Muscle of leg (tissue), 3 donors: ENCODE measurements at regions not wholly inside any gene's neighbourhood (a gene's known extent, or its start where the extent isn't known, plus 50 kb on each side); places are given as distances from the start of the nearest gene placed in this dataset.

Experiments
- DNase-seq: peaks from one replicate; pipeline ENCODE4 v3.0.0; 2013
- H3K27ac ChIP-seq: one replicate; pipeline ENCODE4 v1.5.1; 2013; ENCODE audit warnings: mild to moderate bottlenecking, low read length, control low read depth
- H3K27me3 ChIP-seq: one replicate; pipeline ENCODE4 v1.6.1; 2013; ENCODE audit warnings: low read length; ENCODE audit not compliant: control insufficient read depth, insufficient read depth
- H3K36me3 ChIP-seq: one replicate; pipeline ENCODE4 v1.6.1; 2013; ENCODE audit warnings: low read length; ENCODE audit not compliant: control insufficient read depth, insufficient read depth
- H3K4me1 ChIP-seq: one replicate; pipeline ENCODE4 v1.6.1; 2013; ENCODE audit warnings: low read length; ENCODE audit not compliant: control insufficient read depth, insufficient read depth
- H3K4me3 ChIP-seq: one replicate; pipeline ENCODE4 v1.5.1; 2013; ENCODE audit warnings: low read length, control low read depth
- H3K9me3 ChIP-seq: replicated peaks from 2 replicates; pipeline ENCODE4 v1.6.1; 2013; ENCODE audit warnings: low read depth, low read length; ENCODE audit not compliant: control insufficient read depth
- WGBS: methylation state at CpG from one replicate; pipeline ENCODE4 v1.1.5; 2013; ENCODE audit warnings: missing lambda C conversion rate; ENCODE audit not compliant: insufficient coverage; 5-methylcytosine and 5-hydroxymethylcytosine counted together

- Histone ChIP-seq H3K9me3 (no peaks in the 10 kb centered on the region), H3K4me1 (peaks cover 35% of the 10 kb centered on the region)
- DNase-seq = no peak
Measured at GRCh38 chr5:142427529-142427928, 102.7 kb upstream of the SPRY4 start.

GRCh38 chr5:142427015-142427364 lies 102.2 kb upstream of the SPRY4 start:
- H3K9me3 ChIP-seq = no peaks in the 10 kb centered on the region
- DNase-seq = peak; percentile 34
- peaks cover 30% of the 10 kb centered on the region for H3K4me1 ChIP-seq
- WGBS = 38% methylated on average over 2 of the region's 7 CpGs
- H3K27me3 ChIP-seq = no peaks in the 10 kb centered on the region
- H3K4me3 ChIP-seq = no peak overlapping the region
- no peaks in the 10 kb centered on the region for H3K36me3 ChIP-seq
- peak overlapping the region; percentile 88 for H3K27ac ChIP-seq

More at GRCh38 chr5:142427529-142427928, 102.7 kb upstream of the SPRY4 start:
- WGBS = 91% methylated on average over 5 of the region's 6 CpGs
- Histone ChIP-seq H3K27me3 (no peaks in the 10 kb centered on the region), H3K36me3 (no peaks in the 10 kb centered on the region), H3K4me3 (no peak overlapping the region), H3K27ac (no peak overlapping the region)

- Histone ChIP-seq H3K4me3 (no peak overlapping the region), H3K36me3 (no peaks in the 10 kb centered on the region), H3K4me1 (peaks cover 33% of the 10 kb centered on the region), H3K27ac (peak overlapping the region; percentile 88), H3K9me3 (no peaks in the 10 kb centered on the region), H3K27me3 (no peaks in the 10 kb centered on the region)
- WGBS = 40% methylated on average over 10 of the region's 17 CpGs
- DNase-seq = peak; percentile 73
Measured at GRCh38 chr5:142426129-142427014, 101.6 kb upstream of the SPRY4 start.

GRCh38 chr5:142425286-142426065 lies 100.7 kb upstream of the SPRY4 start:
- Histone ChIP-seq H3K27me3 (no peaks in the 10 kb centered on the region), H3K4me1 (peaks cover 38% of the 10 kb centered on the region), H3K27ac (peak overlapping the region; percentile 88), H3K36me3 (no peaks in the 10 kb centered on the region), H3K4me3 (no peak overlapping the region), H3K9me3 (no peaks in the 10 kb centered on the region)
- DNase-seq = peak; percentile 26
- WGBS = 85% methylated on average over 4 of the region's 7 CpGs

- no peak for DNase-seq
- H3K36me3 ChIP-seq = no peaks in the 10 kb centered on the region
- H3K4me3 ChIP-seq = no peak overlapping the region
- no peak overlapping the region for H3K27ac ChIP-seq
- no peaks in the 10 kb centered on the region for H3K27me3 ChIP-seq
- peaks cover 27% of the 10 kb centered on the region for H3K4me1 ChIP-seq
- no peaks in the 10 kb centered on the region for H3K9me3 ChIP-seq
Measured at GRCh38 chr5:142422429-142422828, 97.6 kb upstream of the SPRY4 start.

- DNase-seq = no peak
- no peaks in the 10 kb centered on the region for H3K9me3 ChIP-seq
- no peak overlapping the region for H3K4me3 ChIP-seq
- H3K27me3 ChIP-seq = no peaks in the 10 kb centered on the region
- WGBS = no CpG with 5 or more reads among the region's 1 CpG
- H3K36me3 ChIP-seq = no peaks in the 10 kb centered on the region
- no peak overlapping the region for H3K27ac ChIP-seq
- H3K4me1 ChIP-seq = peaks cover 24% of the 10 kb centered on the region
Measured at GRCh38 chr5:142421621-142422397, 97.0 kb upstream of the SPRY4 start.

GRCh38 chr5:142421228-142421617 lies 96.4 kb upstream of the SPRY4 start:
- H3K27me3 ChIP-seq = no peaks in the 10 kb centered on the region
- H3K36me3 ChIP-seq = no peaks in the 10 kb centered on the region
- 75% methylated on average over 1 of the region's 5 CpGs for WGBS
- peaks cover 18% of the 10 kb centered on the region for H3K4me1 ChIP-seq
- H3K27ac ChIP-seq = no peak overlapping the region
- H3K9me3 ChIP-seq = no peaks in the 10 kb centered on the region
- H3K4me3 ChIP-seq = no peak overlapping the region
- no peak for DNase-seq

GRCh38 chr5:142420561-142421227 lies 95.9 kb upstream of the SPRY4 start:
- Histone ChIP-seq H3K4me1 (peaks cover 14% of the 10 kb centered on the region), H3K4me3 (no peak overlapping the region), H3K27ac (peak overlapping the region; percentile 62), H3K9me3 (no peaks in the 10 kb centered on the region), H3K27me3 (no peaks in the 10 kb centered on the region), H3K36me3 (no peaks in the 10 kb centered on the region)
- DNase-seq = peak; percentile 67
- 0% methylated on average over 1 of the region's 3 CpGs for WGBS

- WGBS = 74% methylated on average over 3 of the region's 5 CpGs
- Histone ChIP-seq H3K27me3 (peaks cover 2% of the 10 kb centered on the region), H3K9me3 (no peaks in the 10 kb centered on the region), H3K27ac (no peak overlapping the region), H3K4me3 (no peak overlapping the region), H3K4me1 (peaks cover 6% of the 10 kb centered on the region), H3K36me3 (no peaks in the 10 kb centered on the region)
- no peak for DNase-seq
Measured at GRCh38 chr5:142412581-142412980, 87.8 kb upstream of the SPRY4 start.
